ENCODE measurements at regions not wholly inside any gene's neighbourhood (a gene's known extent, or its start where the extent isn't known, plus 50 kb on each side); places are given as distances from the start of the nearest gene placed in this dataset.

DNA sequence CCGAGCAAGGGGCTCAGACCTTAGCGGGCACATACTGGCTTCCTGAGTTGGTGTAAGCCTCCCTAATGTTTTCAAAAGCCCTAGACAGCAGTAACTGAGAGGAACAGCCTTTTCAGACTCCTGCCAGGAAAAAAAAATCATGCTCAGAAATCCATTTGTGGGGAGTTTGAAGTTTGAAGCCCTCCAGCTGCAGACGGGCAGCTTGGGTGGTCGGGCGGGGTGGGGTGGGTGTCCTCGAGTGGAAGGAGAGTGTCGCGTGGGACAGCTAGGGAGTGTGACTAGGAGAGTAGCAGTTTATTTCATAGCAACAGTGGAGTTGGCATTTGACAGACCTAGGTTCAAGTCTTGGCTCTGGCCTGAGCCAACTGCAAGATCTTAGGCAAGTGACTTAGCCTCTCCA is 90.7 kb upstream of the PITX1 start:
- intact Hi-C loops (cut with DNase I; ENCODE audit: low total_unique reads), result no loop called here
- TF ChIP-seq, protein P1, sequence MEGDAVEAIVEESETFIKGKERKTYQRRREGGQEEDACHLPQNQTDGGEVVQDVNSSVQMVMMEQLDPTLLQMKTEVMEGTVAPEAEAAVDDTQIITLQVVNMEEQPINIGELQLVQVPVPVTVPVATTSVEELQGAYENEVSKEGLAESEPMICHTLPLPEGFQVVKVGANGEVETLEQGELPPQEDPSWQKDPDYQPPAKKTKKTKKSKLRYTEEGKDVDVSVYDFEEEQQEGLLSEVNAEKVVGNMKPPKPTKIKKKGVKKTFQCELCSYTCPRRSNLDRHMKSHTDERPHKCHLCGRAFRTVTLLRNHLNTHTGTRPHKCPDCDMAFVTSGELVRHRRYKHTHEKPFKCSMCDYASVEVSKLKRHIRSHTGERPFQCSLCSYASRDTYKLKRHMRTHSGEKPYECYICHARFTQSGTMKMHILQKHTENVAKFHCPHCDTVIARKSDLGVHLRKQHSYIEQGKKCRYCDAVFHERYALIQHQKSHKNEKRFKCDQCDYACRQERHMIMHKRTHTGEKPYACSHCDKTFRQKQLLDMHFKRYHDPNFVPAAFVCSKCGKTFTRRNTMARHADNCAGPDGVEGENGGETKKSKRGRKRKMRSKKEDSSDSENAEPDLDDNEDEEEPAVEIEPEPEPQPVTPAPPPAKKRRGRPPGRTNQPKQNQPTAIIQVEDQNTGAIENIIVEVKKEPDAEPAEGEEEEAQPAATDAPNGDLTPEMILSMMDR (IDR thresholded peaks at IDR 0.05 in 4 of 5, conservative IDR thresholded peaks at IDR 0.05 in 1 of 5), result no peak
- no peak for TF ChIP-seq POLR2A (IDR thresholded peaks at IDR 0.05)
- in situ Hi-C loops (cut with MboI; ENCODE audit: low sequenced_read_pairs in 4 of 4), result no loop called here
- Histone ChIP-seq H3K9me3 (no peaks in the 10 kb centered on the region), H3K4me1 (no peaks in the 10 kb centered on the region), H3K27me3 (no peaks in the 10 kb centered on the region), H3K4me3 (no peak overlapping the region), H3K27ac (no peak overlapping the region), H3K36me3 (no peaks in the 10 kb centered on the region)
- no peak for DNase-seq
- ATAC-seq, result no peak

DNA sequence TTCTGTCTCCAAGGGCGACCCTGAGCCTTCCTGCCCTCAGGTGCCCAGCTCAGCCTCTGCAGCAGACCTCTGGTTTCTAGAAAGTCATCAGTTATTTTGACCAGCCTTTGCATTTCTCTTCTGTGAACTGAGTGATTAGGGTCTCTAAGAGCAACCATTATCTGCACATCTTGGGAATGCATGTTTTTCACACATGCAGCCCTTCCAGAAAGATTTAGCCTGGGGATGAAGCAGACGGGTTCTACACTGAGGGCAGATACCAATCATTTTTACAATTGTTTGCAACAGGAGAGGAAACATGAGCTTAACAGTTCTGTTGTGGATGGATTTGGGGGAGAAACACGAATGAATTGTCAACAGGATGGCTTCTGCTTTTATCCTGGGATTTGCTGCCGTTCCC is 90.1 kb upstream of the PITX1 start:
- intact Hi-C loops (cut with DNase I; ENCODE audit: low total_unique reads), result no loop called here
- DNase-seq, result no peak

DNA sequence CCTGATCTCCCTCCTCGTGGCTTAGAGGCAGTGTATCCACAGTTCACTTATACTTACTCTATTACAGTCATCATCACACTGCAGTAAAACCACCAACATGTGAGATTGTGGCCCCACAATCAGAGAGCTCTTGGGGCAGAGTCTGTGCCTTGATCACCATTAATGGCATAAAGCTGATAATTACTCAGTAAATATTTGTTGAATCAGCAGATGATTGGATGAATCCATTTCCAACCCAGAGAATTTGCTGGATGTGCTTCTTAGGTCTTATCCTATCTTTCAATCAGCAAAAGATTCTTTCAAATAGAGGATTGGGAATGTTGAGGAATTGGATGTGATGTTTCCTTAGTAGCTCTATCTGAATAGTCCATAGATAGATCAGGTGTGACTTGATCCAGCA is 88.8 kb upstream of the PITX1 start:
- intact Hi-C loops (cut with DNase I; ENCODE audit: low total_unique reads) (no loop called here), in situ Hi-C loops (cut with MboI; ENCODE audit: low sequenced_read_pairs in 4 of 4) (no loop called here)
- no peaks in the 10 kb centered on the region for H3K4me1 ChIP-seq
- no peak overlapping the region for H3K4me3 ChIP-seq
- DNase-seq, result no peak
- H3K36me3 ChIP-seq, result no peaks in the 10 kb centered on the region
- no peak for ATAC-seq
- no peak overlapping the region for H3K27ac ChIP-seq
- TF ChIP-seq, protein P1 (IDR thresholded peaks at IDR 0.05 in 4 of 5, conservative IDR thresholded peaks at IDR 0.05 in 1 of 5), result no peak
- TF ChIP-seq POLR2A (IDR thresholded peaks at IDR 0.05), result no peak
- H3K9me3 ChIP-seq, result no peaks in the 10 kb centered on the region
- no peaks in the 10 kb centered on the region for H3K27me3 ChIP-seq

More for the DNA sequence above, 90.1 kb upstream of the PITX1 start:
- ATAC-seq, result no peak
- Histone ChIP-seq H3K9me3 (no peaks in the 10 kb centered on the region), H3K27me3 (no peaks in the 10 kb centered on the region), H3K36me3 (no peaks in the 10 kb centered on the region), H3K4me1 (no peaks in the 10 kb centered on the region), H3K27ac (no peak overlapping the region), H3K4me3 (no peak overlapping the region)
- in situ Hi-C loops (cut with MboI; ENCODE audit: low sequenced_read_pairs in 4 of 4), result no loop called here
- TF ChIP-seq, protein P1 (IDR thresholded peaks at IDR 0.05 in 4 of 5, conservative IDR thresholded peaks at IDR 0.05 in 1 of 5), result no peak
- TF ChIP-seq POLR2A (IDR thresholded peaks at IDR 0.05), result no peak

DNA sequence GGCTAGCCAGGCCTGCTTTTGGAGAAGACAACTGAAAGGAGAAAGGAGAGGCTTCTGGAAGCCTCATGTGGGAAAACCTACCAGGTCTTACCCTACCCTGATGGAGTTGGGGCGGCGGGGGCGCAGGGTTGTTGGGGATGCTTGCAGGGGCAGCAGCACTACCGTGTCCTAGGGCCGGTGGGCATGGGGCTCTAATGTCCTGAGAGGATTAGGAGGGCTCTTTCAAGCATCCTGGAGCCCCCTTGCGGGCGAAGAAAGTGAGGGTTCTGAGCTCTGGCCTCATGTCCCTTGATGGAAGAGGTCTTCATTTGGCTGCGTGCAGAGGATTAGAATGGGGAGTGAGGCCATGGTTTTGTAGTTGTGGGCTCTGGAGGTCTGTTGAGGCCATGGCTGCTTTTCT is 86.9 kb upstream of the PITX1 start:
- no peak overlapping the region for H3K4me3 ChIP-seq
- no peak overlapping the region for H3K27ac ChIP-seq
- no peak for ATAC-seq
- H3K9me3 ChIP-seq, result no peaks in the 10 kb centered on the region
- no peaks in the 10 kb centered on the region for H3K27me3 ChIP-seq
- intact Hi-C loops (cut with DNase I; ENCODE audit: low total_unique reads) (no loop called here), in situ Hi-C loops (cut with MboI; ENCODE audit: low sequenced_read_pairs in 4 of 4) (no loop called here)
- no peak for DNase-seq
- TF ChIP-seq, protein P1 (IDR thresholded peaks at IDR 0.05 in 4 of 5, conservative IDR thresholded peaks at IDR 0.05 in 1 of 5), result no peak
- TF ChIP-seq POLR2A (IDR thresholded peaks at IDR 0.05), result no peak
- H3K36me3 ChIP-seq, result no peaks in the 10 kb centered on the region
- H3K4me1 ChIP-seq, result no peaks in the 10 kb centered on the region

DNA sequence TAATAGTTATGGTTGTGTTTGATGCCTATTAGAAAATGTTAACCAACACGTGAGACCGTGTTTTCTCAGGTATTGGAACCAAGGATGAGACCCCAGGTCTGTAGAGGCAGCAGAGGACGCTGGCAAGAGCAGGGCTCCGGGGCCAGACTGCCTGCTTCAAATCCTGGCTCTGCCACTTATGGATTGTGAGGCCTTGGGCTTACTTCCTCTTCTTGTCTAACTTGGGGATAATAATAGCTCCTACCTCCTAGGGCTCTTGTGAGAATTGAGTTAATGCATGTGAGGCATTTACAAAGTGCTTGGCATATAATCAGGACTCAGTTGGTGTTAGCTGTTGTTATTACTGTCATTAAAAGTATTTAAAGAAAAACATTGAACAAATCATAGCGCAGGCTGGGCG is 85.5 kb upstream of the PITX1 start:
- in situ Hi-C loops (cut with MboI; ENCODE audit: low sequenced_read_pairs in 4 of 4) (no loop called here), intact Hi-C loops (cut with DNase I; ENCODE audit: low total_unique reads) (no loop called here)
- no peak for DNase-seq
- H3K4me3 ChIP-seq, result no peak overlapping the region
- no peaks in the 10 kb centered on the region for H3K27me3 ChIP-seq
- TF ChIP-seq, protein P1 (IDR thresholded peaks at IDR 0.05 in 4 of 5, conservative IDR thresholded peaks at IDR 0.05 in 1 of 5), result no peak
- TF ChIP-seq POLR2A (IDR thresholded peaks at IDR 0.05), result no peak
- ATAC-seq, result no peak
- H3K4me1 ChIP-seq, result no peaks in the 10 kb centered on the region
- H3K36me3 ChIP-seq, result no peaks in the 10 kb centered on the region
- no peak overlapping the region for H3K27ac ChIP-seq
- H3K9me3 ChIP-seq, result no peaks in the 10 kb centered on the region
